WTC11 (cell line): ENCODE measurements at regions not wholly inside any gene's neighbourhood (a gene's known extent, or its start where the extent isn't known, plus 50 kb on each side); places are given as distances from the start of the nearest gene placed in this dataset.

Source experiments
- ATAC-seq: fragments of 200-7000 bp; cut with Tn5 transposase; 2 replicates; pipeline ENCODE4 v1.10.0; 2021; ENCODE audit warnings: mild to moderate bottlenecking, moderate library complexity
- CTCF ChIA-PET: fragments of 300-600 bp; sonication (Branson Sonifier 250); formaldehyde crosslinking; loops from one replicate; lab custom pipeline; 2021; ENCODE audit warnings: antibody characterized with exemption; lab: Charles Lee
- POLR2A ChIA-PET: fragments of 350-600 bp; sonication (Branson Sonifier 250); formaldehyde crosslinking; loops from one replicate; lab custom pipeline; 2021; ENCODE audit warnings: antibody characterized with exemption; lab: Charles Lee
- DNase-seq: peaks from one replicate; pipeline ENCODE4 v3.0.0; 2021; ENCODE audit warnings: low spot score
- H3K27ac Mint-ChIP-seq: 2 replicates; pipeline ENCODE4 v1.8.0; 2021; ENCODE audit warnings: mixed read lengths
- H3K27me3 Mint-ChIP-seq: 2 replicates; pipeline ENCODE4 v1.8.0; 2021; ENCODE audit warnings: low read depth, mild to moderate bottlenecking, moderate library complexity, mixed read lengths
- H3K36me3 Mint-ChIP-seq: 2 replicates; pipeline ENCODE4 v1.8.0; 2021; ENCODE audit warnings: mixed read lengths
- H3K4me1 Mint-ChIP-seq: 2 replicates; pipeline ENCODE4 v1.8.0; 2022; ENCODE audit warnings: mixed read lengths
- H3K4me3 Mint-ChIP-seq: 2 replicates; pipeline ENCODE4 v1.8.0; 2021; ENCODE audit warnings: mild to moderate bottlenecking, moderate library complexity, mixed read lengths
- H3K9me3 Mint-ChIP-seq: 2 replicates; pipeline ENCODE4 v1.8.0; 2021; ENCODE audit warnings: mixed read lengths
- ATF1 ChIP-seq: sonication (generic); formaldehyde crosslinking; IDR thresholded peaks from 2 replicates; pipeline ENCODE4 v1.8.1; 2023; ENCODE audit warnings: mild to moderate bottlenecking, moderate library complexity, missing genetic modification reagents
- FOXK1 ChIP-seq: sonication (generic); formaldehyde crosslinking; IDR thresholded peaks from 2 replicates; pipeline ENCODE4 v1.8.0; 2022; ENCODE audit warnings: mild to moderate bottlenecking, moderate library complexity, missing genetic modification reagents
- OVOL2 ChIP-seq: fragments of 250-450 bp; sonication (Bioruptor Pico); IDR thresholded peaks from 2 replicates; pipeline ENCODE4 v1.9.0; 2021; ENCODE audit warnings: mild to moderate bottlenecking, borderline replicate concordance
- SMAD3 ChIP-seq: sonication (generic); formaldehyde crosslinking; IDR thresholded peaks from 2 replicates; pipeline ENCODE4 v1.8.0; 2022; ENCODE audit warnings: missing genetic modification reagents, mild to moderate bottlenecking, borderline replicate concordance
- SP1 ChIP-seq: sonication (generic); formaldehyde crosslinking; conservative IDR thresholded peaks from 2 replicates; pipeline ENCODE4 v1.8.1; 2022; ENCODE audit warnings: missing genetic modification reagents
- ZNF138 ChIP-seq: sonication (generic); formaldehyde crosslinking; conservative IDR thresholded peaks from 2 replicates; pipeline ENCODE4 v1.8.1; 2022; ENCODE audit warnings: mild to moderate bottlenecking, moderate library complexity, missing genetic modification reagents
- ZNF219 ChIP-seq: sonication (generic); formaldehyde crosslinking; IDR thresholded peaks from 2 replicates; pipeline ENCODE4 v1.8.0; 2023; ENCODE audit warnings: missing genetic modification reagents, mild to moderate bottlenecking, borderline replicate concordance
- TF ChIP-seq, protein P1 (sequence below): sonication (generic); formaldehyde crosslinking; IDR thresholded peaks from 2 replicates; pipeline ENCODE4 v1.8.0; 2023; ENCODE audit warnings: missing genetic modification reagents, mild to moderate bottlenecking, borderline replicate concordance
- TF ChIP-seq, protein P2 (sequence below): fragments of 250-450 bp; sonication (Bioruptor Pico); IDR thresholded peaks from 2 replicates; pipeline ENCODE4 v1.9.0; 2021; ENCODE audit warnings: moderate library complexity, mild to moderate bottlenecking, inconsistent platforms, borderline replicate concordance
- TF ChIP-seq, protein P3 (sequence below): sonication (generic); formaldehyde crosslinking; IDR thresholded peaks from 2 replicates; pipeline ENCODE4 v1.8.0; 2022; ENCODE audit warnings: mild to moderate bottlenecking, missing genetic modification reagents
- TF ChIP-seq, protein P4 (sequence below): sonication (generic); formaldehyde crosslinking; IDR thresholded peaks from 2 replicates; pipeline ENCODE4 v1.8.1; 2023; ENCODE audit warnings: mild to moderate bottlenecking, missing genetic modification reagents
- TF ChIP-seq, protein P5 (sequence below): sonication (generic); formaldehyde crosslinking; IDR thresholded peaks from 2 replicates; pipeline ENCODE4 v1.8.1; 2022; ENCODE audit warnings: low read depth, missing genetic modification reagents, borderline replicate concordance
- TF ChIP-seq, protein P6 (sequence below): fragments of 250-450 bp; sonication (Bioruptor Pico); IDR thresholded peaks from 2 replicates; pipeline ENCODE4 v1.9.0; 2021; ENCODE audit warnings: mild to moderate bottlenecking
- TF ChIP-seq, protein P7 (sequence below): sonication (generic); formaldehyde crosslinking; IDR thresholded peaks from 2 replicates; pipeline ENCODE4 v1.8.0; 2022; ENCODE audit warnings: mild to moderate bottlenecking, missing genetic modification reagents
- TF ChIP-seq, protein P8 (sequence below): fragments of 250-450 bp; sonication (Bioruptor Pico); IDR thresholded peaks from 2 replicates; pipeline ENCODE4 v2.1.2; 2022; ENCODE audit warnings: mild to moderate bottlenecking, moderate library complexity
- TF ChIP-seq, protein P9 (sequence below): sonication (generic); formaldehyde crosslinking; IDR thresholded peaks from 2 replicates; pipeline ENCODE4 v1.8.1; 2023; ENCODE audit warnings: mild to moderate bottlenecking, moderate library complexity, missing genetic modification reagents

DNA sequence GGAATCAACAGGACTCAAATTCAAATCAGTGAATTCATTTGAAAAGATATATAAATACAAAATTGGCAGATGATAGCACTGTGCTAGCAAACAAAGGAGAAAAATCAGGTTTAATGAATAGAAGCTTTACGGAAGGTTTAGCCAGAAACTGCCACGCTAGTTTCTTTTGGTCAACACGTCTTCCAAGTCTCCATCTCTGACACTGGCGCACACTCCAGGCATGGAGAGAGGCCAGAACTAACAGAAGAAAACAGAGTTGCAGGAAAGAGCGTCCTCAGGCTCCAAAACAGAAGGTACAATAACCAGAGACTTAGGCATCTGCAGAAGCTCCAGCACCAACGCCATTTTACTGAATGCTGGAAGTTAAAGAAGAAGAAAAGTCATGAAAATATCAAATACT is 497.3 kb upstream of the FRG1 start (continued):
- TF ChIP-seq, protein P1, sequence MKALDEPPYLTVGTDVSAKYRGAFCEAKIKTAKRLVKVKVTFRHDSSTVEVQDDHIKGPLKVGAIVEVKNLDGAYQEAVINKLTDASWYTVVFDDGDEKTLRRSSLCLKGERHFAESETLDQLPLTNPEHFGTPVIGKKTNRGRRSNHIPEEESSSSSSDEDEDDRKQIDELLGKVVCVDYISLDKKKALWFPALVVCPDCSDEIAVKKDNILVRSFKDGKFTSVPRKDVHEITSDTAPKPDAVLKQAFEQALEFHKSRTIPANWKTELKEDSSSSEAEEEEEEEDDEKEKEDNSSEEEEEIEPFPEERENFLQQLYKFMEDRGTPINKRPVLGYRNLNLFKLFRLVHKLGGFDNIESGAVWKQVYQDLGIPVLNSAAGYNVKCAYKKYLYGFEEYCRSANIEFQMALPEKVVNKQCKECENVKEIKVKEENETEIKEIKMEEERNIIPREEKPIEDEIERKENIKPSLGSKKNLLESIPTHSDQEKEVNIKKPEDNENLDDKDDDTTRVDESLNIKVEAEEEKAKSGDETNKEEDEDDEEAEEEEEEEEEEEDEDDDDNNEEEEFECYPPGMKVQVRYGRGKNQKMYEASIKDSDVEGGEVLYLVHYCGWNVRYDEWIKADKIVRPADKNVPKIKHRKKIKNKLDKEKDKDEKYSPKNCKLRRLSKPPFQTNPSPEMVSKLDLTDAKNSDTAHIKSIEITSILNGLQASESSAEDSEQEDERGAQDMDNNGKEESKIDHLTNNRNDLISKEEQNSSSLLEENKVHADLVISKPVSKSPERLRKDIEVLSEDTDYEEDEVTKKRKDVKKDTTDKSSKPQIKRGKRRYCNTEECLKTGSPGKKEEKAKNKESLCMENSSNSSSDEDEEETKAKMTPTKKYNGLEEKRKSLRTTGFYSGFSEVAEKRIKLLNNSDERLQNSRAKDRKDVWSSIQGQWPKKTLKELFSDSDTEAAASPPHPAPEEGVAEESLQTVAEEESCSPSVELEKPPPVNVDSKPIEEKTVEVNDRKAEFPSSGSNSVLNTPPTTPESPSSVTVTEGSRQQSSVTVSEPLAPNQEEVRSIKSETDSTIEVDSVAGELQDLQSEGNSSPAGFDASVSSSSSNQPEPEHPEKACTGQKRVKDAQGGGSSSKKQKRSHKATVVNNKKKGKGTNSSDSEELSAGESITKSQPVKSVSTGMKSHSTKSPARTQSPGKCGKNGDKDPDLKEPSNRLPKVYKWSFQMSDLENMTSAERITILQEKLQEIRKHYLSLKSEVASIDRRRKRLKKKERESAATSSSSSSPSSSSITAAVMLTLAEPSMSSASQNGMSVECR (CRISPR knock-in tag): no peak
- TF ChIP-seq, protein P2, sequence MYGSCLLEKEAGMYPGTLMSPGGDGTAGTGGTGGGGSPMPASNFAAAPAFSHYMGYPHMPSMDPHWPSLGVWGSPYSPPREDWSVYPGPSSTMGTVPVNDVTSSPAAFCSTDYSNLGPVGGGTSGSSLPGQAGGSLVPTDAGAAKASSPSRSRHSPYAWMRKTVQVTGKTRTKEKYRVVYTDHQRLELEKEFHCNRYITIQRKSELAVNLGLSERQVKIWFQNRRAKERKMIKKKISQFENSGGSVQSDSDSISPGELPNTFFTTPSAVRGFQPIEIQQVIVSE (CRISPR knock-in tag): no peak
- TF ChIP-seq SMAD3 (CRISPR knock-in tag) (no peak), ATF1 (no peak), ZNF138 (CRISPR knock-in tag) (no peak)
- TF ChIP-seq, protein P3, sequence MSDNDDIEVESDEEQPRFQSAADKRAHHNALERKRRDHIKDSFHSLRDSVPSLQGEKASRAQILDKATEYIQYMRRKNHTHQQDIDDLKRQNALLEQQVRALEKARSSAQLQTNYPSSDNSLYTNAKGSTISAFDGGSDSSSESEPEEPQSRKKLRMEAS: no peak
- TF ChIP-seq, protein P4, sequence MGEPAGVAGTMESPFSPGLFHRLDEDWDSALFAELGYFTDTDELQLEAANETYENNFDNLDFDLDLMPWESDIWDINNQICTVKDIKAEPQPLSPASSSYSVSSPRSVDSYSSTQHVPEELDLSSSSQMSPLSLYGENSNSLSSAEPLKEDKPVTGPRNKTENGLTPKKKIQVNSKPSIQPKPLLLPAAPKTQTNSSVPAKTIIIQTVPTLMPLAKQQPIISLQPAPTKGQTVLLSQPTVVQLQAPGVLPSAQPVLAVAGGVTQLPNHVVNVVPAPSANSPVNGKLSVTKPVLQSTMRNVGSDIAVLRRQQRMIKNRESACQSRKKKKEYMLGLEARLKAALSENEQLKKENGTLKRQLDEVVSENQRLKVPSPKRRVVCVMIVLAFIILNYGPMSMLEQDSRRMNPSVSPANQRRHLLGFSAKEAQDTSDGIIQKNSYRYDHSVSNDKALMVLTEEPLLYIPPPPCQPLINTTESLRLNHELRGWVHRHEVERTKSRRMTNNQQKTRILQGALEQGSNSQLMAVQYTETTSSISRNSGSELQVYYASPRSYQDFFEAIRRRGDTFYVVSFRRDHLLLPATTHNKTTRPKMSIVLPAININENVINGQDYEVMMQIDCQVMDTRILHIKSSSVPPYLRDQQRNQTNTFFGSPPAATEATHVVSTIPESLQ (CRISPR knock-in tag): no peak
- TF ChIP-seq, protein P5, sequence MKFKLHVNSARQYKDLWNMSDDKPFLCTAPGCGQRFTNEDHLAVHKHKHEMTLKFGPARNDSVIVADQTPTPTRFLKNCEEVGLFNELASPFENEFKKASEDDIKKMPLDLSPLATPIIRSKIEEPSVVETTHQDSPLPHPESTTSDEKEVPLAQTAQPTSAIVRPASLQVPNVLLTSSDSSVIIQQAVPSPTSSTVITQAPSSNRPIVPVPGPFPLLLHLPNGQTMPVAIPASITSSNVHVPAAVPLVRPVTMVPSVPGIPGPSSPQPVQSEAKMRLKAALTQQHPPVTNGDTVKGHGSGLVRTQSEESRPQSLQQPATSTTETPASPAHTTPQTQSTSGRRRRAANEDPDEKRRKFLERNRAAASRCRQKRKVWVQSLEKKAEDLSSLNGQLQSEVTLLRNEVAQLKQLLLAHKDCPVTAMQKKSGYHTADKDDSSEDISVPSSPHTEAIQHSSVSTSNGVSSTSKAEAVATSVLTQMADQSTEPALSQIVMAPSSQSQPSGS (CRISPR knock-in tag): no peak
- TF ChIP-seq, protein P6, sequence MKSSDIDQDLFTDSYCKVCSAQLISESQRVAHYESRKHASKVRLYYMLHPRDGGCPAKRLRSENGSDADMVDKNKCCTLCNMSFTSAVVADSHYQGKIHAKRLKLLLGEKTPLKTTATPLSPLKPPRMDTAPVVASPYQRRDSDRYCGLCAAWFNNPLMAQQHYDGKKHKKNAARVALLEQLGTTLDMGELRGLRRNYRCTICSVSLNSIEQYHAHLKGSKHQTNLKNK (CRISPR knock-in tag): no peak
- TF ChIP-seq, protein P7, sequence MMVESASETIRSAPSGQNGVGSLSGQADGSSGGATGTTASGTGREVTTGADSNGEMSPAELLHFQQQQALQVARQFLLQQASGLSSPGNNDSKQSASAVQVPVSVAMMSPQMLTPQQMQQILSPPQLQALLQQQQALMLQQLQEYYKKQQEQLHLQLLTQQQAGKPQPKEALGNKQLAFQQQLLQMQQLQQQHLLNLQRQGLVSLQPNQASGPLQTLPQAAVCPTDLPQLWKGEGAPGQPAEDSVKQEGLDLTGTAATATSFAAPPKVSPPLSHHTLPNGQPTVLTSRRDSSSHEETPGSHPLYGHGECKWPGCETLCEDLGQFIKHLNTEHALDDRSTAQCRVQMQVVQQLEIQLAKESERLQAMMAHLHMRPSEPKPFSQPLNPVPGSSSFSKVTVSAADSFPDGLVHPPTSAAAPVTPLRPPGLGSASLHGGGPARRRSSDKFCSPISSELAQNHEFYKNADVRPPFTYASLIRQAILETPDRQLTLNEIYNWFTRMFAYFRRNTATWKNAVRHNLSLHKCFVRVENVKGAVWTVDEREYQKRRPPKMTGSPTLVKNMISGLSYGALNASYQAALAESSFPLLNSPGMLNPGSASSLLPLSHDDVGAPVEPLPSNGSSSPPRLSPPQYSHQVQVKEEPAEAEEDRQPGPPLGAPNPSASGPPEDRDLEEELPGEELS (CRISPR knock-in tag): no peak
- TF ChIP-seq, protein P8, sequence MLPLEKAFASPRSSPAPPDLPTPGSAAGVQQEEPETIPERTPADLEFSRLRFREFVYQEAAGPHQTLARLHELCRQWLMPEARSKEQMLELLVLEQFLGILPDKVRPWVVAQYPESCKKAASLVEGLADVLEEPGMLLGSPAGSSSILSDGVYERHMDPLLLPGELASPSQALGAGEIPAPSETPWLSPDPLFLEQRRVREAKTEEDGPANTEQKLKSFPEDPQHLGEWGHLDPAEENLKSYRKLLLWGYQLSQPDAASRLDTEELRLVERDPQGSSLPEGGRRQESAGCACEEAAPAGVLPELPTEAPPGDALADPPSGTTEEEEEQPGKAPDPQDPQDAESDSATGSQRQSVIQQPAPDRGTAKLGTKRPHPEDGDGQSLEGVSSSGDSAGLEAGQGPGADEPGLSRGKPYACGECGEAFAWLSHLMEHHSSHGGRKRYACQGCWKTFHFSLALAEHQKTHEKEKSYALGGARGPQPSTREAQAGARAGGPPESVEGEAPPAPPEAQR (CRISPR knock-in tag): no peak

DNA sequence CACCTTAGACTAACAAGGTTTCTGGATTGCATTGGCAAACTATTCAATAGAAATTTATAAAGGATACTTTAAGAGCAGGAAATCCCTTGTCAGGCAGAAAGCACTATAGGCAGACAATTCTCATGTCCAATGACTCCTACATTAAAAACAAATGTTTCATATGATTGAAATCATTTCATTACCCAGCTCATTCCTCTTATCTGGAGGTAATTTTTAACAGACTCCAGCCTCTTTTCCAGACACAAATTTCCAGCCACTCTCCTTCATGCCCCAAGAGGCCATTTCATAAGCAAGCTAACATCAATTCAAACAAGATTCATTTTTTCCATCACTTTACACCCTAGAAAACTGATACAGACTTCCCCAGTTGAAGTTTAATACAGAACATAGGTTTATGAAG is 495.1 kb upstream of the FRG1 start:
- peaks cover 72% of the 10 kb centered on the region for H3K9me3 Mint-ChIP-seq
- TF ChIP-seq SMAD3 (CRISPR knock-in tag): no peak
- no peak for TF ChIP-seq SP1 (CRISPR knock-in tag)
- TF ChIP-seq ZNF219 (CRISPR knock-in tag): no peak
- TF ChIP-seq, protein P9, sequence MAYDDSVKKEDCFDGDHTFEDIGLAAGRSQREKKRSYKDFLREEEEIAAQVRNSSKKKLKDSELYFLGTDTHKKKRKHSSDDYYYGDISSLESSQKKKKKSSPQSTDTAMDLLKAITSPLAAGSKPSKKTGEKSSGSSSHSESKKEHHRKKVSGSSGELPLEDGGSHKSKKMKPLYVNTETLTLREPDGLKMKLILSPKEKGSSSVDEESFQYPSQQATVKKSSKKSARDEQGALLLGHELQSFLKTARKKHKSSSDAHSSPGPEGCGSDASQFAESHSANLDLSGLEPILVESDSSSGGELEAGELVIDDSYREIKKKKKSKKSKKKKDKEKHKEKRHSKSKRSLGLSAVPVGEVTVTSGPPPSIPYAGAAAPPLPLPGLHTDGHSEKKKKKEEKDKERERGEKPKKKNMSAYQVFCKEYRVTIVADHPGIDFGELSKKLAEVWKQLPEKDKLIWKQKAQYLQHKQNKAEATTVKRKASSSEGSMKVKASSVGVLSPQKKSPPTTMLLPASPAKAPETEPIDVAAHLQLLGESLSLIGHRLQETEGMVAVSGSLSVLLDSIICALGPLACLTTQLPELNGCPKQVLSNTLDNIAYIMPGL (CRISPR knock-in tag): no peak
- no peak for TF ChIP-seq OVOL2 (CRISPR knock-in tag)
- TF ChIP-seq, protein P5 (CRISPR knock-in tag): no peak
- no peak for TF ChIP-seq FOXK1 (CRISPR knock-in tag)
- TF ChIP-seq, protein P2 (CRISPR knock-in tag): no peak

More for the DNA sequence above, 495.1 kb upstream of the FRG1 start:
- ATAC-seq (no peak), DNase-seq (no peak)
- Mint-ChIP-seq H3K4me1 (no peaks in the 10 kb centered on the region), H3K27me3 (peaks cover 5% of the 10 kb centered on the region; the same call in 1 of the 2 replicates), H3K36me3 (peaks cover 26% of the 10 kb centered on the region), H3K4me3 (no peak overlapping the region), H3K27ac (no peak overlapping the region)
- ChIA-PET POLR2A (no interaction called here), CTCF (no interaction called here)
